Stimulated activated CD8-positive, alpha-beta memory T cell treated with anti-CD3 and anti-CD28 coated beads, Interleukin-4, amount 100 ng/mL, for 48 hours (primary cell): ENCODE measurements at regions not wholly inside any gene's neighbourhood (a gene's known extent, or its start where the extent isn't known, plus 50 kb on each side); places are given as distances from the start of the nearest gene placed in this dataset.
"Not testable (repeated sequence)": the region's sequence is repeated elsewhere in the genome, so short reads cannot be mapped to it uniquely, and the experiment has no call there.

Experiments used
- DNase-seq: peaks from one replicate; pipeline ENCODE4 v3.0.0-alpha.2; 2020

DNA sequence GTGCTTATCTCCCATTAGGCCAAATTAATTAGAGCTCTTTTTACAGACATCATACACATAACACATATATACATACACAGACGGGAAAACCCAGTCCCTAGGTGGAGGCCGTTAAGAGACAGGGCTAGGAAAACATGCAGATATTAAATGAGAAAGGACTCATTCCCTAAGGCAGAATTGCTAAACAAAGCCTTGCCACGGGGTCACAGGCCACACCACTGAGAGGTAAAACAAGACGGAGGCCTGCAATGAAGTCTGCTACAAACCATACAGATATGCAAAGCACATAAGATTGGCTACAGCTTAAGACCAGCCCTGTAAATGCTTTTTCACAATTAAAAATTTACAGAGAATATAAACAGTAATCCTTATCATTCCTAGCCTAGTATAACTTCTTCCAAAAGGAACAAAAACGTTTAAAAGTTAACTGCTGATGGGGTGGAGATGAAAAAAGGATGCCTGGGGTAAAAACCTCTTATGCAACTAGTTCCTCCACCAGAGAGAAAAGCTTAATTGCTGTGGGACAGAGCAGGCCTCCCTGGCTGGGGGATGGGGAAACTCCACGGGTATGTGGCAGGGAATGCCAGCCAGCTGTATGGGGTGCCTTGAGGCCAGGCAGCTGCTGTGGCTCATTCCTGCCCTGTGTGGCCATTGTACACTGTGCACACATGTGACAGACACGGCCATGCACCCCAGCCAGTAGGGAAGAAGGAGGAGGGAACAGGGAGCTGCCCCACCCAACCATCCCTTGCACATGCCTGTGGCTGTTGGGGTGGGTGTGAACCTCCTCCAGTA is 481.4 kb upstream of the LMCD1 start:
- DNase-seq = no peak

- no peak for DNase-seq
Measured at GRCh38 chr3:8027954-8028353, 473.7 kb upstream of the LMCD1 start.

DNA sequence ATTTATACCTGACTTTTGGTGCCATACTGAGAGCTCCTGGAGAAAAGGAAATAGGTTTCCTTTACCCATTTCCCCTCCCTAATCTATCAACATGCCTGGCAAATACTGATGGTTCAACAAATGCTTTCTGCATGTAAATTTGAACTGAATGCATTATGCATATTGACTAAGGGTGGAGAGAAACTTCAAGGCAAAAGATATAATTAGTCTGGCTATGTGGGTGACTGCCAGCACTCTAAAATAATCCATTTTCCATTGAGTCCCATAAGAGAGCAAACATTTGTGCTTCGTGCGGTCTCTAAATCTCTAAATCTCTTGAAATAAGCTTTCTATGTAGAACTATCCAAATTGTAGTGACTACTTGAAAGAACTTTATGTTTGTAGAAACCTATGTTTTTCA is 451.3 kb upstream of the LMCD1 start:
- no peak for DNase-seq

GRCh38 chr3:8052659-8053058 is 449.0 kb upstream of the LMCD1 start:
- DNase-seq = no peak

DNA sequence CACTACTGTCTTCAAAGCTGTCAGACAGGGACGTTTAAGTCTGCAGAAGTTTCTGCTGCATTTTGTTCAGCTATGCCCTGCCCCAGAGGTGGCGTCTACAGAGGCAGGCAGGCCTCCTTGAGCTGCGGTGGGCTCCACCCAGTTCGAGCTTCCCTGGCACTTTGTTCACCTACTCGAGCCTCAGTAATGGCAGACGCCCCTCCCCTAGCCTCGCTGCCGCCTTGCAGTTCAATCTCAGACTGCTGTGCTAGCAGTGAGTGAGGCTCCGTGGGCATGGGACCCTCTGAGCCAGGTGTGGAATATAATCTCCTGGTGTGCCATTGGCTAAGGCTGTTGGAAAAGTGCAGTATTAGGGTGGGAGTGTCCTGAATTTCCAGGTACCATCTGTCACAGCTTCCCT is 433.5 kb upstream of the LMCD1 start:
- not testable (repeated sequence) for DNase-seq

DNA sequence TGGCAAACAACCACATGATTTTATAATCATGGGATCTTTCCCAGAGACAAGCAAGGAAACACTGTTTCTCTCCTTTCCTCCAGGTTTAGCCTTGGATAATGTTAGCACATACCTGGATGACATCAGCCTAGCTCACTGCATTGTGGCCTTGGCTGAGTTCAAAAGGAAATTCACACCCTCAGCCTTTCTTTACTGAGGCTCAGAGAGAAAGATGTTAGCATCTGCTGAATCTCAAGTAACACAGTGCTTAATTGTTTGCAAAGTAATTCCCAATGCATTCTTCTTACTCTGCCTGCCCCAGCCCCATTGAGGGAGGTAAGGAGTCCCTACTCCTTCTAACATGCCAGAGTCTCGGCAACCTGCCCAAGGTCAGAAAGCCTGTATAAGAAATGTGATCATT is 432.2 kb upstream of the LMCD1 start:
- DNase-seq = no peak

DNA sequence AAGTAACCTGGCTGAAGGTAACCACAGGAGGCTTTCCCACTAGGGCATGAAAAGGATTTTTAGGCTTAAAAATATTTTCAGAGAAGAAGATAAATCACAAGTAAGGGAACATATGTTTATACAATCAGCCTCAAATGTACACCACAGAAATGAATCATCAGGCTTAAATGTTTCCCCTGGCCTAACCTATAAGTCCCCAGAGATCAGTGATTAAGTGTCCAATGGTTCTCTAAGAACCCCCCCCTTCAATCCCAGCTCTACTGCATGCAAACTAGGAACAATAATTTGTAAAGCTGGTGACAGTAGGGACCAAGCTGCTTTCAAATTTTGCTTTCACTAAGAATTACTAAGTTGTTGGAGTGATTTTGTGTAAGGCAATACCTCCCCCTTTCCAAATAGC is 431.6 kb upstream of the LMCD1 start:
- DNase-seq = no peak

DNA sequence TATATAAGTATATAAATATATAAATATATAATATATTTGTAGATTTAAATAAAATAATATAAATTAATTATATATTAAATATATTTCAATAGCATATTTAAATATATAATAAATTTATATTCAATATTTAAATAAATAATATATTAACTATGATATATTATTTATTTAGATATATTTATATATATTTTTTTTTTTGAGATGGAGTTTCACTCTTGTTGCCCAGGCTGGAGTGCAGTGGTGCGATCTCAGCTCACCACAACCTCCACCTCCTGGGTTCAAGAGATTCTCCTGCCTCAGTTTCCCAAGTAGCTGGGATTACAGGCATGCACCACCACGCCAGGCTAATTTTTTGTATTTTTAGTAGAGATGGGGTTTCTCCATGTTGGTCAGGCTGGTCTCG is 426.9 kb upstream of the LMCD1 start:
- DNase-seq = not testable (repeated sequence)

GRCh38 chr3:8077126-8077525 is 424.5 kb upstream of the LMCD1 start:
- DNase-seq = no peak

DNA sequence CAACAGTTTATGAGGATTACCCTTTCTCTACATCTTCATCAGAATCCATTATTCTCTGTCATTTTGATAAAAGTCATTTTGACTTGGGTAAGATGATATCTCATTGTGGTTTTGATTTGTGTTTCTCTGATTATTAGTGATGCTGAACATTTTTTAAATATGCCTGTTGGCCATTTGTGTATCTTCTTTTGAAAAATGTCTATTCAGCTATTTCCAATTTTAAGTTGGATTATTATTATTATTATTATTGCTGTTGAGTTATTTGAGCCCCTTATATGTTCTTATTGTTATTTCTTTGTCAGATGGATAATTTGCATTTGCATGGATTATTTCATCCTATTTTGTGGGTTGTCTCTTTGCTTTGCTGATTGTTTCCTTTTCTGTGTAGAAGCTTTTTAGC is 421.2 kb upstream of the LMCD1 start:
- no peak for DNase-seq

DNA sequence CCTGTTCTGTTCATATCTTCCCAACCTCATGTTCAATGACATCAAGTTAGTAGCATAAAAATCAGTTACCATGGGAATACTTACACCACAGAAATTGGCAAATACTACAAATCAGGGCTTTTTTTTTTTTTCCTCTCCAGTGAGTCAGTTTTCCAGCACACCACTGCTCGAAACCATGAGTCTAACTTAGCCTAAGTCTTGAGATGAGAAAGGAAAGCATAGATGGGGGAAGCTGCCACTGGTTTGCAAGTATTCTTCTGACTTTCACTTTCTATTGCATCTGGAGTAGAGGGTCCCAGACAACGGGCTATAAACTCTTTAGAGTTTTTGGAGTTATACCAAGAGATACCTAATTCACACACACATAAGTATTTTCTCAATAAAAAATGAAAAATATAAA is 416.1 kb upstream of the LMCD1 start:
- DNase-seq = no peak

- DNase-seq = no peak
Measured at GRCh38 chr3:8087951-8088350, 413.7 kb upstream of the LMCD1 start.

DNA sequence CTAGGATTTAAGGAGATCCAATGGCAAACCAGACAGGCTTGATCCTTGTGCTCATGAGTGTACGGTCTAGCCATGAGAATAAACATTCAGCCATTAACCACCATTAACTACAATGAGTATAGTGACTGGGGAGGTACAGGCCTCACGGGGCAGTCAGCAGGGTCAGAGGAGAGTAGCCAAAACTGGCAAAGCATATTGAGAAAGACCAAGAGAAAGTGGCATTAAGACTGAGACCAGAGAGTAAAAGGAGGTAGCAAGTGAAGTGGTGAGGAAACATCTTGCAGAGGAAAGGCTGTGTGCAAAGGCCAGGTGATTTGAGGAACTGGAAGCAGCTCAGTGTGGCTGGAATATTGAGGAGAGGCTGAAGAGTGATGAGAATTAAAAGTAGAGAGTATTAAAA is 407.2 kb upstream of the LMCD1 start:
- no peak for DNase-seq

DNA sequence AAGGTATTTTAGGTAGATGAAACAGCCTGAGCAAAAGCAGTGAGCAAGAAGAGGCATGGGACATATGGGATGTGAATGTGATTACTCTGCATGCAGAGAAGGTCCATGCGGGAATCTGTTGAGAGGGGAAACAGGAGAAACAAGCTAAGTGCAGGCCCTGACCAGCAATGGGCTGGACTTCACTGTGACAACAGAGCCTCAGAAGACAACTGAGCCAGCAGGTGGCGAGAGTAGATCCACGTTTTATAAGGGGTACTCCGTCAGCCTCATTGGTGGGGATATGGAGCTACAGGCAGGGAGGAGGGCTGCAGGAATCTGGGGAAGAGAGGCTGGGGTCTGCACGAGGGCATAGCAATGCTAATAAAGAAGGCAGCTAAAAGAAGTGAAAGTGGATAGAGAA is 405.9 kb upstream of the LMCD1 start:
- DNase-seq = no peak

DNA sequence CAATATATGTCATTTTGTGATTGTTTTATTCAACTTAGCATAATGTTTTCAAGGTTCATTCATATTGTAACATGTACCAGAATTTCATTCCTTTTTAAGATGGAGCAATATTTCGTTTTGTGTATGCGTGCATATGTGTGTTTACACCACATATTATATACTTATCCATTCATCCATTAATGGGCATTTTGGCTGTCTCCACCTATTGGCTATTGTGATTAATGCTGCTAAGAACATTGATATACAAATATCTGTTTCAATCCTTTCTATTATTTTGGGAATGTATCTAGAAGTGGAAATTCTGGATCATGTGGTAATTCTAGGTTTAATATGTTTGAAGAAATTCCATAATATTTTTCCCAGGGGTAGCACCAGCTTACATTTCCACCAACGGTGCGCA is 403.9 kb upstream of the LMCD1 start:
- DNase-seq = no peak

DNA sequence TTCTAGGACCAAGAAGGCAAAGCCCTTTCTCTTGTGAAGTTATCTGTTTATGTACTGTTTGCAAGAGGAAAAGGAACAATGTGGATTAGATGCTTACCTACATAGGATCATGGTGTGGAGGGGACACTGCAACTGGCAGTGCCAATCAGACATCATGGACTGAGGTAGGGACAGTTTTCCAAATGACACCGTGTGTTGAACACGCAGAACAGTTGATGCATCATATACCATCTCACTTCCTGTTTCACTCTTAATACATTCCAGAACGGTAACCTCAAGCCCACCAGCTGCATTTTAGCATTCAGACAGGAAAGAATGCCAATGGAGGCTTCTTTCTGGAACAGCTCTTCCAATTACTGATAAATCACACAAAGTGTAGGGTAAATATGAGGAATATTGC is 397.7 kb upstream of the LMCD1 start:
- DNase-seq = no peak

DNA sequence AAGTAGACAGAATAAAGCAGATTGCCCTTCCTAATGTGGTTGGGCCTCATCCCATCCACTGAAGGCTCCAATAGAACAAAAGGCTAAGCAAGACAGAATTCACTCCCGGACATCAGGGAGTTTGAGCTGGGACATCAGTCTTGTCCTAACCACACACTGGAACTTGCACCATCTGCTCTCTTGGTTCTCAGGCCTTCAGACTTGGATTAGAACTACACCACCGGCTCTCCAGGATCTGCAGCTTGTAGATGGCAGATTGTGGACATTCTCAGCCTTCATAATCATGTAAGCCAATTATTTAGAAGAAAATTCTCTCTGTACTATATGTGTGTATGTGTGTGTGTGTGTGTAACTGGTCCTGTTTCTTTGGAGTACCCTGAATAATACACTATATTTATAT is 394.7 kb upstream of the LMCD1 start:
- DNase-seq = no peak

- peak; percentile 74 for DNase-seq
Measured at GRCh38 chr3:8110966-8111798, 390.4 kb upstream of the LMCD1 start.

- no peak for DNase-seq
Measured at GRCh38 chr3:8112587-8112986, 389.0 kb upstream of the LMCD1 start.

DNA sequence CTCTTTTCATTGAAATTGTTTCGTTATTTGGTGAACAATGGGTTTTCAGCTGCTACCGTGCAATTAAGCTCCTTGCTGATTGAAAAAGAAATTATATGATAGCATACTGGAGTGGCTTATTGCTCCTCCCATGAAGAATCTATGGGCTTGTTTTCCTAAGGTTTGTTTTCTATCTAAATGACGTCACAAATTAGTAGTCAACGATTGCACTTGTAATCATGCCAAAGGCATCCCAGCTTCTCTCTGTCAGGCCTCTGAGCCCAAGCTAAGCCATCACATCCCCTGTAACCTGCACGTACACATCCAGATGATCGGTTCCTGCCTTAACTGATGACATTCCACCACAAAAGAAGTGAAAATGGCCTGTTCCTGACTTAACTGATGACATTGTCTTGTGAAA is 388.0 kb upstream of the LMCD1 start:
- DNase-seq = no peak

DNA sequence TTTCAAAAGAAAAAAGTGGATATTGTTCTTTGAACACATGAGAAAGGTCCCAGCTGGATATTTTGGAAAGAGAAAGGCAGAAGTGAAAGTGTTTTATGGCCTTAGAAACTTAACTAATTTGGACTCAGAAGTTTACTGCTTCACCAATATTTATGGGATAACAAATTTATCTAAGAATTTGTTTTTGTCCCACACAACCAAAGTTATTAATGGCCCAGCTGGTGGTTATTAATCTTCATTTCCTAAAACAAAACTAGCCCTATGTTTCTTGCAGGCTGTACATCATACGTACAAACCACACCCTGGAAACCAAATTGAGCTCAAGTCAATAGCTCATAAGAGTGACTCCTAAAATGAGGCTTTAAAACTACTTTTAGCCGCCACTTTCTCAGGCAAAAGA is 372.9 kb upstream of the LMCD1 start:
- no peak for DNase-seq

DNA sequence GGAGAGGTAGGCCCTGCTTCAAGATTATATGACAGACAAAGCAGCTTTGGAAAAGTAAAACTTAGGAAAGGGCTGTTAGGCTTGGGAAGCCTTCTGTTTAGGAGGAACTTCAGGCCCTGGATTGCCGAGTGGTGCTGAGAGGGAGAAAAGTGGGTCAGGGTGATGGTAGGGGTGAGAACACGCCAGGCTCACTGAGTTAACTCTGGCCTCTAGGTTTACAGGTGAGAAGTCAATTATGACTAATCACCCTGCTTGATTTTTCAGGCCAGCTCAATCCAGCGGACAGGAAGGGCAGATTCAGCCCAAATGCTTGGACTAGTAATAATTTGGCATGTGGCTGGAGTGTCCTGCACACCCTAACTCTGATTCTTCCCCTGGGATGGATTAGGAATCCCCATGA is 365.1 kb upstream of the LMCD1 start:
- DNase-seq = no peak

GRCh38 chr3:8143186-8143585 is 358.4 kb upstream of the LMCD1 start:
- DNase-seq = no peak

- no peak for DNase-seq
Measured at GRCh38 chr3:8145661-8146060, 356.0 kb upstream of the LMCD1 start.

DNA sequence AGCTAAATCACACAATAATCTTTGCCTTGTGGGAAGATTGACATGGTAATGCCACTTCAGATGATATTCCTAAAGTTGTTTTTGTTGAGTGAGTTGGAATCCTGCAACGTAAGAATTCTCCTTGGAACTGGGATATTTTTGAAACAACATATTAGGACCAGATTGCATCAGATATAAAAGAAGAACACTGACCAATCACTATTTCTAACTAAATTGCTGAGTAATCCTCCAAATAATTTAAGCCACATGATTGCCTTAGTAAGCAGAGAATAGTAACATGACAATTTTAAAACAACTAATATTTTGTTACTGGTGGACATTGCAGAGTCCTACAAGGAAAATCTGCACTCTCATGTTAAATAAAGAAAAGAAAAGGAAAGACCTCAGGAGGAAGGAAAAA is 353.9 kb upstream of the LMCD1 start:
- DNase-seq = no peak
